NCI-H774 (cell line): ENCODE measurements at regions not wholly inside any gene's neighbourhood (a gene's known extent, or its start where the extent isn't known, plus 50 kb on each side); places are given as distances from the start of the nearest gene placed in this dataset.
"Not testable (repeated sequence)": the region's sequence is repeated elsewhere in the genome, so short reads cannot be mapped to it uniquely, and the experiment has no call there.

Experiments used
- DNase-seq: peaks from one replicate; lab custom pipeline; 2025; lab: John Stamatoyannopoulos, UW

- peak; percentile 46 for DNase-seq
These were observed 145.6 kb upstream of the KLHL1 start for GRCh38 chr13:70253834-70254233.

GRCh38 chr13:70253411-70253810 is 145.2 kb upstream of the KLHL1 start:
- DNase-seq: no peak

- no peak for DNase-seq
These were observed 141.2 kb upstream of the KLHL1 start for GRCh38 chr13:70249332-70250064.

- DNase-seq: no peak
These were observed 128.9 kb upstream of the KLHL1 start for GRCh38 chr13:70237131-70237530.

GRCh38 chr13:70235565-70235964 is 127.3 kb upstream of the KLHL1 start:
- no peak for DNase-seq

GRCh38 chr13:70223911-70224310 is 115.7 kb upstream of the KLHL1 start:
- DNase-seq: no peak

GRCh38 chr13:70222926-70223325 is 114.7 kb upstream of the KLHL1 start:
- no peak for DNase-seq

GRCh38 chr13:70218618-70219017 is 110.4 kb upstream of the KLHL1 start:
- DNase-seq: no peak

GRCh38 chr13:70208968-70209367 is 100.7 kb upstream of the KLHL1 start:
- DNase-seq: not testable (repeated sequence)

- DNase-seq: no peak
These were observed 98.4 kb upstream of the KLHL1 start for GRCh38 chr13:70206671-70207070.

- DNase-seq: no peak
These were observed 95.5 kb upstream of the KLHL1 start for GRCh38 chr13:70203661-70204229.

- no peak for DNase-seq
These were observed 82.8 kb upstream of the KLHL1 start for GRCh38 chr13:70191034-70191433.

GRCh38 chr13:70189981-70190380 is 81.7 kb upstream of the KLHL1 start:
- DNase-seq: no peak

GRCh38 chr13:70188567-70188966 is 80.3 kb upstream of the KLHL1 start:
- no peak for DNase-seq

GRCh38 chr13:70183041-70183440 is 74.8 kb upstream of the KLHL1 start:
- DNase-seq: no peak
